GM18502 (cell line): ENCODE measurements at regions not wholly inside any gene's neighbourhood (a gene's known extent, or its start where the extent isn't known, plus 50 kb on each side); places are given as distances from the start of the nearest gene placed in this dataset.

Source experiments
- ATAC-seq: cut with Tn5 transposase; IDR thresholded peaks from one replicate; pipeline ENCODE4 v1.9.1; 2021; ENCODE audit warnings: mild to moderate bottlenecking; ENCODE audit not compliant: unreplicated experiment, poor library complexity

DNA sequence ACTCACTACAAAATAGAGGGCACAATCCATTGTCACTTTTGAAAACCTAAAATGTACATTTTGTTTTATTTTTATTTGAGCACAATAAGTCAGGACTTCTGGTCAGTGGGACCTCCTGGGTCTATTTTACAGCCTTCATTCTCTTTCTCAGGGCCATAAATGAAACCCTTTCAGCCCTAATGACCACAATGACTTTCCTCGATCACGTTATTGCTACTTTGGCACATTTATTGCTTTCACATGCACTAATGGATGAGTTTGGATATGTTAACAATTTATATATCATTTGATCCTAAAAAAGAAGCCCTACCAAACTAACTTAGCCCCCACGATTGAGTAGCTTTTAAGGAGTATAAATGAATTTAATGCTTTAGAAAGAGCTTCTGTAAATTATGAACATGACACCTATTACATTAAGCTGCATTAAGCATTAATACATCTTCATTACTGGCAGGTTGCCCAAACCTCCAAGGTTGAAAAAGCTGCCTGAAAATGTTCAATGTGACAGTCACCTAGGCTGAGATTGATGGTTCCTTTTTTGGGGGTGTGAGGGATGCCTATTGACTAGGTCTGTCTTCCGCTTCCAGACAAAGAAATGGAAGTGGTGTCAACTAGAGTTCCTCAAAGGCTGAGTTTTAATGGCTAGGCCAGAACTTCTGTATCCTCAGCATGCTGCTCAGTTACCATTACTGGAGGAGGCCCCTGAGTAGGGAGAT, 296.4 kb downstream of the GPAT3 start:
- no peak for ATAC-seq

DNA sequence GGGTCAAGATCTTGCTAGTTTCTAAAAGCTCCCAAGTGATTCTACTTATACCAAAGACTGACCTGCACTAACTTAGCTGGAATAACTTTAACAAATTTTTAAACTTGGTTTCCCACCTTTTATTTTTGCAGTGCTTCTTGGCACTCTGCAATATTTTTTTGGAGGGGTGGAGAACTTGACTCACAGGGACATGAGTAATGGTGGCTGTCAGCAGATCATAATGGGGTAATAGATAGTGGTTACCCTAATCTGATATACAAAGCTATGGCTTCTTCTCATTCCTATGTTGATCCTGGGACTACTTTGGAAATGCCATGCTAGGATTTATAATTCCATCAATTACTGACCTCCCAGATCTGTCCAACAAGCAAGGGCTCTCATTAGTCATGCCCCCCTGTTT, 295.7 kb downstream of the GPAT3 start:
- ATAC-seq = no peak

- no peak for ATAC-seq
Measured at GRCh38 chr4:83830138-83830888, 294.4 kb downstream of the GPAT3 start.

DNA sequence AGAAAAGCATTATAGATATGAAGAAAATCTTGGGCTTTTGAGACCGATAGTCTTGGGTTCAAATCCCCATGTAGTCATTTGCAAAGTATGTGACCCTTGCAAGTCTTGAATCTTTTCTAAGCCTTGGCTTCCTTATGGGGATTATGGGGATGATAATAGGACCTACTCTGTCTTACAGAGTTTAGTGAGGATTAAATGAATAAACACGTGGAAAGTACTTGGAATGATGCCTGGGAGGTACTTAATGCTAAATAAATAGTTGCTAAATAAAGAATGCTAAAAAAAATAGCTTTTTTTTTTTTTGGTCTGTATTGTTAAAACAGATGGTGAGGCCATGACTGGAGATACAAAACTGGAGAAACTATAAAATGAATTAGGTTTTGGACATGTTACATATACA, 292.7 kb downstream of the GPAT3 start:
- no peak for ATAC-seq

GRCh38 chr4:83821493-83821892, 285.6 kb downstream of the GPAT3 start:
- no peak for ATAC-seq

DNA sequence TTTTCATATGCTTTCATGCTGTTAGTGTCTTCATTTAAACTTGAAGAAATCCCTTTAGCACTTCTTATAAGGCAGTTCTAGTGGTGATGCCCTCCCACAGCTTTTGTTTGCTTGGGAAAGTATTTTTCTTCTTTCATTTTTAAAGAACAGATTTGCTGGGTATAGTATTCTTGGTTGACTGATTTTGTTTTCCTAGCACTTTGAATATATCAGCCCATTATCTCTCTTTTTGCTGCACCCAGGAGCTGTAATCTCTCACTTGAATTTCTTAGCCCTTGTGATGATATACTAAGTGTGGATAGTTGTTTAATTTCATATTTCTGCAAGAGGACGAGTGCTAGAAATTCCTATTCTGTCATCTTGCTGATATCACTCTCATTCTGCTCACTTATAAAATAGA, 283.7 kb downstream of the GPAT3 start:
- no peak for ATAC-seq

GRCh38 chr4:83810428-83810827, 274.5 kb downstream of the GPAT3 start:
- ATAC-seq = no peak

DNA sequence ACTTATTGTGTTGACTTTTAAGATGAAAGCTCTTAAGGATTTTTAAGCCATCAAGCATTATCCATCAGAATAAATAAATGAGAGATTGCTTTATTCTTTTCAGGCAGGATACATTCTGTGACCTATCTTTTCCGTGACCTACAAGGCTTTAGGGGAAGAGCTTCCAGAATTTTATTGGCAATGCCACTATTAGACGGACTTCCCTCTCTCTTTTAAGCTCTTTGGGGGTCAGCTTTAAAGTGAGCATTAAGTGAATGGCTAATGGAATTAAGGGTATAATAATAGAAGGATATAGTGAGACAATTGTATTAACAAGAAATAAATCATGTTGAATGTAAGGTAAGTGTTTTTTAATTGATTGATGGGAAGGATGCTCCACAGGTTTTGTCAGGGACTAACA, 273.7 kb downstream of the GPAT3 start:
- no peak for ATAC-seq

- no peak for ATAC-seq
Measured at GRCh38 chr4:83793481-83793880, 257.6 kb downstream of the GPAT3 start.

DNA sequence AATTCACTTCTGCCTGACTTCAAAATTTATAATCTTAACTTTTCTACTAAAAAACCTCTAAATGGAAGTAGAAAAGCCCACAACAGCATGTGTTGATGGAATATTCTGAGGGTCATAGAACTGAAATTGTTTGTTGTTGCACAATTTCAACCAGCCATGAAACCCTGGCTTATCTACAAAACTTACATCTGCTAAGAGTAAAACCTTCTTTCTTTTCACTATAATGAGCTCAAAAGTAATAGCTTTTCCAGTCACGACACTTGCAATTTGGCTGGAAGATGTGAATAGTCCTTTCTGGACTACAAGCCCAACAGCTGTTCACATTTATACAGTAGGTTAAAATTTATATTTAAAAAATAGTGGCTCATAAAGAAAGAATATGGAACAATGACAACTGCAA, 250.0 kb downstream of the GPAT3 start:
- ATAC-seq = no peak

DNA sequence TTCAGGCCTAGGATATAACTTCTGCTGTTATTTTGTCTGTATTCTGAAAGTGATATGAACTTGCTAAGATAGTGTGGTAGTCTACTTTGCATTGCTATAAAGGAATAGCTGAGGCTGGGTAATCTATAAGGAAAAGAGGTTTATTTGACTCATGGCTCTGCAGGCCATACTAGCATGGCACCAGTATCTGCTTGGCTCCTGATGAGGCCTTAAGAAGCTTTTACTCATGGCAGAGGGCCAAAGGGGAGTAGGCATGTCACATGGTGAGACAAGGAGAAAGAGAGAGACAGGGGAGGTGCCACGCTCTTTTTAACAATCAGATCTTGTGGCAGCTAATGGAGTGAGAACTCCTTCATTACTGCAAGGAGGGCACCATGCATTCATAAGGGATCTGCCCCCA, 247.3 kb downstream of the GPAT3 start:
- no peak for ATAC-seq

DNA sequence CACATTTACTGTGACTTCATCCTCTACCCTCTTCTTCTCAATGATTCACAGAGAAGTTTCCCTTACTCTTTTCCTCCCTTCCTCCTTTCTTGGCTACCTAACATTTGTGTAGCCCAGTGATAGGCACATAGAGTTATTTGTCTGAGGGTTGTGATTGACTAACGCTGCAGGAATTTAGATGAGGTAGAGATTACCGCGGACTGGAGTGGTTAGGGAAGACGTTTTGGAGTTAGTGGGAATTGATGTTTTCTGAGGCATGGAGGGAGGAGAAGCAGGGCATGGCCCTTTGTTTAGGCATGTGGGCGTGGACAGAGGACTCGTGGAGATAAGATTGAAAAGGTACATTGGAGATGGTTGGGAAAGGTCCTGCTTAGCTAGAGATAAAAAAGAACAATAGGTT, 246.7 kb downstream of the GPAT3 start:
- no peak for ATAC-seq

DNA sequence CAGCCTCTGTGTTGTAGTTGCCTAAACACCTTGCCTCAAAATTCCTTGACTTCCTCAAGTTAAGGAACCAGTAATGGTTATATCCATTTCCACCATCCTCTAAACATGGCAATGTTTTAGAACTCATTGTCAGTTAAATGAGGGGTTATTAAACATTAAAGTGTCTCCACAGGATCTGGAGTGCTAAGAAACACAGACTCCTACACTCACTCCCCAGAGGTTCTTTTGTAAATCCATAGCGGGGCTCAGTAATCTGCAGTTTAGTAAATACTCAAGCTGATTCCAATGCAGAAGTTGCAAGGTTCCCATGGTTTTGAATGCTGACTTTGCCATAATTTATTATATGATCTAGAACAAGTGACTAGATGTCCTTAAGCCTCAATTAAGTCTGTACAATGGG, 245.5 kb downstream of the GPAT3 start:
- ATAC-seq = no peak

GRCh38 chr4:83780053-83780733, 244.3 kb downstream of the GPAT3 start:
- no peak for ATAC-seq

DNA sequence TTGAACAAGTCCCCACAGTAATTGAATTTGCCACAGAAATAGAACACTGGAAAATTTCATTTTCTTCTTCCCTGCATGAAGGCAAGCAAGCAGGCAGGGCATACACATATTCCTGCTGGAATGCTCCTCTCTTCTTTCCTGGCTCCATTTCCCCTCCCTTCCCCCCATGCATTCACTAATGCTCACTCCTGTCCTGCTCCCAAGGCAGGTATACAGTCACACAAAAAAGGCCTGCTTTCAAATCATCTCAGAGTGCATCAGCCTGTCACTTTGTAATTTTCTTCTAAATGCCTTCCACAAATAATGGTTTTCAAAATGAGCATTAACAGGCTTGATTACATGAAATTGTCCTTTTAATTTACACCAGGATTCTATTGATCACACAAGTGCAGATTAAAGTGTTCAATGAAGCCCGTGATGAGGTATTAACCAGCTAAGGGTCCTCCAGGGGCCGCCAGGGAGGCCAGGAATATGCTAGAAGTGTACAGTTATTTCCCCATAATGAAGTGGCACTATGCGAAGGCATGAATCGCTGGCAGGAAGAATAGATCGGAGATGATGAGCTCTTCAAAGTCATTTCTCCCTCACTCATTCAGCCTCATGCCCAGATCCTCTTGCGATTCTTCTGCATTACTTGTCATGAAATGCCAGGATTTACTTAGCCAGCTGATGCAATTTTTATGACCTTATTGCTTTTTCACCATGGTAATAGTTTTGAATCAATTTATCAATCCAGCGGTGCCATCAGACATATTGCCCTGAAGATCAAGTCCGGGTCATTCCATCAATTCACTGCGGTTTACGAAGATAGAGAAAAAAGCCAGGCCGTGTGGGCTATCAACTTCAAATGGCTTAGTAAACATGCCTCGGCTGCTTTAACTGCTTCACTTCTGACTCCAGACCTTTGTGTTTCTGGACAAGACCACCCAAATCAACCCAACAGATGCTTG, 243.5 kb downstream of the GPAT3 start:
- ATAC-seq = no peak

- ATAC-seq = no peak
Measured at GRCh38 chr4:83772685-83773084, 236.8 kb downstream of the GPAT3 start.

GRCh38 chr4:83771113-83771705, 235.3 kb downstream of the GPAT3 start:
- peak; percentile 67 for ATAC-seq

GRCh38 chr4:83768146-83768545, 232.2 kb downstream of the GPAT3 start:
- ATAC-seq = no peak

GRCh38 chr4:83767067-83767466, 231.2 kb downstream of the GPAT3 start:
- no peak for ATAC-seq

DNA sequence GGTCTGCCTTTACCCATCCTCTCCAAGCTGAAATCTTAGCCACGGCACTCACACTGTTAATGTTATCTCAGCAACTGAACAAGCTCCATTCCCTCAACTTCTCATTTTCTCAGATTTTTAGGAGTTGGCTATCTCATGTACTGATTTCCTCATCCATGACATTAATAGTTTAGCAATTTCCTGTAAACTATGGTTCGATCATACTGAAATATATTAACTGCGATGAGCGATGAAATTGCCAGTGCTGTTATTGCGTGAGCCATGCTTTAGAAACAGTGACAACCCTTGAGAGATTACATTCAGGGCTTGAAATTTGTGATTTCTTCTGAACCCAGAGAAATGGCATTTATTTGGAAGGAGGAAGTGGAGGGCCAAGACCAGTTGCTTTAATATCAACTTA, 223.7 kb downstream of the GPAT3 start:
- no peak for ATAC-seq
